ENCODE measurements at regions not wholly inside any gene's neighbourhood (a gene's known extent, or its start where the extent isn't known, plus 50 kb on each side); places are given as distances from the start of the nearest gene placed in this dataset.

- Histone ChIP-seq H3K4me3 (no peak overlapping the region), H3K27ac (no peak overlapping the region), H3K4me1 (no peaks in the 10 kb centered on the region), H3K9me3 (no peaks in the 10 kb centered on the region), H3K27me3 (no peaks in the 10 kb centered on the region), H3K36me3 (no peaks in the 10 kb centered on the region)
- no peak for DNase-seq
- no peak for TF ChIP-seq POLR2A (IDR thresholded peaks at IDR 0.05)
- no peak for TF ChIP-seq CTCF (IDR thresholded peaks at IDR 0.05)
- intact Hi-C loops (cut with DNase I; ENCODE audit: low total_unique reads) = no loop called here
These were observed 1137.5 kb downstream of the NSUN3 start for GRCh38 chr3:95200384-95200783.

GRCh38 chr3:95210878-95211277 is 1148.0 kb downstream of the NSUN3 start:
- H3K36me3 ChIP-seq = no peaks in the 10 kb centered on the region
- H3K9me3 ChIP-seq = no peaks in the 10 kb centered on the region
- no peaks in the 10 kb centered on the region for H3K27me3 ChIP-seq
- intact Hi-C loops (cut with DNase I; ENCODE audit: low total_unique reads) = no loop called here
- H3K4me3 ChIP-seq = no peak overlapping the region
- no peak for TF ChIP-seq CTCF (IDR thresholded peaks at IDR 0.05)
- no peaks in the 10 kb centered on the region for H3K4me1 ChIP-seq
- no peak for DNase-seq
- H3K27ac ChIP-seq = no peak overlapping the region

DNA sequence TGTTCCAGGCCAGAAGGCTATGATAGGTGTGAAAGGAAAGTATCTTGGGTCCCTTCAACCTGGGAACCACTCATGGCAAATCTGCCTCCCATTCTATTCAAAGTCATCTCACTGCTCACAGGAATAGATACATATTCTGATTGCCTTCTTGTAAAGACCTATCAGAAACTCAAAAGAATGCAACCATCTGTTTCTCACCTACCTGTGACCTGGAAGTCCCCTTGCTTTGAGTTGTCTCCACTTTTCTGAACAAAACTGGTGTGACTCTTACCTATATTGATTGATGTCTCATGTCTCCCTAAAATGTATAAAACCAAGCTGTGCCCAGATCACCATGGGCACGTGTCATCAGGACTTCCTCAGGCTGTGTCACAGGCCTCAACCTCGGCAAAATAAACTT is 1149.3 kb downstream of the NSUN3 start:
- no peak overlapping the region for H3K27ac ChIP-seq
- intact Hi-C loops (cut with DNase I; ENCODE audit: low total_unique reads) = no loop called here
- no peaks in the 10 kb centered on the region for H3K27me3 ChIP-seq
- H3K4me3 ChIP-seq = no peak overlapping the region
- no peaks in the 10 kb centered on the region for H3K4me1 ChIP-seq
- DNase-seq = no peak
- no peaks in the 10 kb centered on the region for H3K36me3 ChIP-seq
- TF ChIP-seq CTCF (IDR thresholded peaks at IDR 0.05) = no peak
- no peak for TF ChIP-seq POLR2A (IDR thresholded peaks at IDR 0.05)
- H3K9me3 ChIP-seq = no peaks in the 10 kb centered on the region

GRCh38 chr3:95215437-95215957 is 1152.6 kb downstream of the NSUN3 start:
- no peaks in the 10 kb centered on the region for H3K9me3 ChIP-seq
- no peak overlapping the region for H3K4me3 ChIP-seq
- no peaks in the 10 kb centered on the region for H3K4me1 ChIP-seq
- no peak for TF ChIP-seq CTCF (IDR thresholded peaks at IDR 0.05)
- TF ChIP-seq POLR2A (IDR thresholded peaks at IDR 0.05) = no peak
- H3K27me3 ChIP-seq = no peaks in the 10 kb centered on the region
- H3K27ac ChIP-seq = no peak overlapping the region
- intact Hi-C loops (cut with DNase I; ENCODE audit: low total_unique reads) = no loop called here
- no peaks in the 10 kb centered on the region for H3K36me3 ChIP-seq
- no peak for DNase-seq

DNA sequence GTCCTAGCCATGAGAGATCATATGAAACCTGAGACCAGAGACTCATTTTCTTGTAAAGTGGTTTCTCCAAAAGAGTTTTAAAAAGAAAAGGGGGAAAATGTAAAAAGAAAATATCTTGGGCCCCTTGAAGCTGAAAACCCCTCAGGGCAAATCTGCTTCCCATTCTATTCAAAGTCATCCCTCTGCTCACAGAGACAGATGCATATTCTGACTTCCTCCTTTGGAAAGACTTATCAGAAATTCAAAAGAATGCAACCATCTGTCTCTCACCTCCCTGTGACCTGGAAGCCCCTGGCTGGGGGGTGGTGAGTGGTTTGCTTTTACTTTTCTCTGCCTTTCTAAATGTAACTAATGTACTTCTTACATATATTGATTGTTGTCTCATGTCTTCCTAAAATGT is 1154.8 kb downstream of the NSUN3 start:
- Histone ChIP-seq H3K9me3 (no peaks in the 10 kb centered on the region), H3K4me3 (no peak overlapping the region), H3K36me3 (no peaks in the 10 kb centered on the region), H3K4me1 (no peaks in the 10 kb centered on the region), H3K27me3 (no peaks in the 10 kb centered on the region), H3K27ac (no peak overlapping the region)
- intact Hi-C loops (cut with DNase I; ENCODE audit: low total_unique reads) = no loop called here
- no peak for DNase-seq
- TF ChIP-seq POLR2A (IDR thresholded peaks at IDR 0.05) (no peak), CTCF (IDR thresholded peaks at IDR 0.05) (no peak)
